ENCODE measurements at regions not wholly inside any gene's neighbourhood (a gene's known extent, or its start where the extent isn't known, plus 50 kb on each side); places are given as distances from the start of the nearest gene placed in this dataset.

GRCh38 chr16:66120656-66121055, 245.8 kb upstream of the CDH5 start:
- TF ChIP-seq CTCF (IDR thresholded peaks at IDR 0.05) (no peak), POLR2A (IDR thresholded peaks at IDR 0.05) (no peak)

Measured in uterus (tissue), 2 donors.